ENCODE measurements at regions not wholly inside any gene's neighbourhood (a gene's known extent, or its start where the extent isn't known, plus 50 kb on each side); places are given as distances from the start of the nearest gene placed in this dataset.

GRCh38 chr6:145370559-145370958 is 364.8 kb downstream of the EPM2A start:
- no peak for DNase-seq

- no peak for DNase-seq
Measured at GRCh38 chr6:145372671-145373151, 362.6 kb downstream of the EPM2A start.

GRCh38 chr6:145373826-145374225 is 361.5 kb downstream of the EPM2A start:
- DNase-seq, result no peak

- DNase-seq, result no peak
Measured at GRCh38 chr6:145374570-145374969, 360.8 kb downstream of the EPM2A start.

GRCh38 chr6:145375502-145375901 is 359.8 kb downstream of the EPM2A start:
- no peak for DNase-seq

GRCh38 chr6:145380186-145380585 is 355.1 kb downstream of the EPM2A start:
- DNase-seq, result no peak

- DNase-seq, result no peak
Measured at GRCh38 chr6:145381941-145382340, 353.4 kb downstream of the EPM2A start.

GRCh38 chr6:145383428-145383827 is 351.9 kb downstream of the EPM2A start:
- DNase-seq, result no peak

GRCh38 chr6:145384503-145384902 is 350.8 kb downstream of the EPM2A start:
- no peak for DNase-seq

- DNase-seq, result no peak
Measured at GRCh38 chr6:145396499-145396898, 338.8 kb downstream of the EPM2A start.

GRCh38 chr6:145400508-145400907 is 334.8 kb downstream of the EPM2A start:
- no peak for DNase-seq

- DNase-seq, result no peak
Measured at GRCh38 chr6:145405006-145405551, 330.2 kb downstream of the EPM2A start.

GRCh38 chr6:145406783-145407182 is 328.5 kb downstream of the EPM2A start:
- no peak for DNase-seq

- no peak for DNase-seq
Measured at GRCh38 chr6:145415616-145416015, 319.7 kb downstream of the EPM2A start.

- no peak for DNase-seq
Measured at GRCh38 chr6:145420599-145420998, 314.7 kb downstream of the EPM2A start.

GRCh38 chr6:145423936-145424335 is 311.4 kb downstream of the EPM2A start:
- no peak for DNase-seq

GRCh38 chr6:145427232-145427631 is 308.1 kb downstream of the EPM2A start:
- no peak for DNase-seq

GRCh38 chr6:145428706-145429105 is 306.6 kb downstream of the EPM2A start:
- DNase-seq, result no peak

- DNase-seq, result no peak
Measured at GRCh38 chr6:145442110-145442509, 293.2 kb downstream of the EPM2A start.

- no peak for DNase-seq
Measured at GRCh38 chr6:145445674-145446073, 289.6 kb downstream of the EPM2A start.

- DNase-seq, result no peak
Measured at GRCh38 chr6:145451029-145451428, 284.3 kb downstream of the EPM2A start.

GRCh38 chr6:145453376-145453775 is 281.9 kb downstream of the EPM2A start:
- no peak for DNase-seq

- no peak for DNase-seq
Measured at GRCh38 chr6:145454006-145454405, 281.3 kb downstream of the EPM2A start.

GRCh38 chr6:145457556-145457955 is 277.8 kb downstream of the EPM2A start:
- DNase-seq, result no peak

- DNase-seq, result no peak
Measured at GRCh38 chr6:145468534-145468933, 266.8 kb downstream of the EPM2A start.

- DNase-seq, result no peak
Measured at GRCh38 chr6:145469021-145469420, 266.3 kb downstream of the EPM2A start.
